ENCODE measurements at regions not wholly inside any gene's neighbourhood (a gene's known extent, or its start where the extent isn't known, plus 50 kb on each side); places are given as distances from the start of the nearest gene placed in this dataset.

DNA sequence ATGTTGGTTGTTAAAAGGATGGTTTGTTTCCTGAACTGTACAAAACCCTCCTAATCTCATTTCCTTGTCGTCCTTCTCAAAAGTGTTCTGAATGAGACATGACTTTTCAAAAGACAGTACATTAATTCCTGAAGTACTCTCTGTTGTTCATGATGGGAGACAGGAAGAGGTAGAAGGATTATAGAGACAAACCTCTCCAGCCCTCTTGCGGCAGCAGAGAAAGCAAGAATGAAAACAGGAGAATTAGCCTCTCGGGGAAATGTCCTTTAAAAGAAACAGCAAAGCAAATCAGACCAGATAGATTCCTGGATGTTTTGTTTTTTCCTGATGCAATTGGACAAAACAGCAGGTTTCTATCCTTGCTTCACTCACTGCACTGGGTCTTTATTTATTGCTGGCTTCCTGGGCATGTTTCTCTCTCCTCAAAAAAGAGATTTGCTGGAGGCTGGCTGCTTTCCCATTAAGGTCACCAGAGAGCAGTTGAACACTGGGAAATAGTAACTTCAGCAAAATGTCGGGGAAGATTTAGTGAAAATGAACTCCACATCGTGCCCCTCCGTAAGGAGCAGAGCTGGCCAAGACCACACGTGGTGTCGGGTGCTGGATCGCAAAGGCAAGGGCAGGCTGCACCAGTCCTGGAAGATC lies 145.8 kb upstream of the SYT6 start:
- Histone ChIP-seq H3K9me3 (ENCODE audit: control insufficient read depth, low read length) (peaks cover 25% of the 10 kb centered on the region), H3K9ac (ENCODE audit: extremely low read depth, low read length, poor library complexity, severe bottlenecking) (no peak overlapping the region), H3K36me3 (ENCODE audit: control insufficient read depth, insufficient read depth, low read length) (no peaks in the 10 kb centered on the region), H3K4me1 (ENCODE audit: control insufficient read depth, insufficient read depth, low read length) (no peaks in the 10 kb centered on the region), H3K27me3 (ENCODE audit: control insufficient read depth, insufficient read depth, low read length, poor library complexity, severe bottlenecking) (peaks cover 7% of the 10 kb centered on the region), H3K4me3 (ENCODE audit: low read length) (no peak overlapping the region), H3K27ac (ENCODE audit: low read depth, low read length) (no peak overlapping the region)
- no peak overlapping the region for H3K27ac Mint-ChIP-seq
- peaks cover 15% of the 10 kb centered on the region for H3K27me3 Mint-ChIP-seq (ENCODE audit: insufficient read depth)
- peaks cover 7% of the 10 kb centered on the region for H3K4me1 Mint-ChIP-seq
- H3K4me3 Mint-ChIP-seq, result no peak overlapping the region
- TF ChIP-seq, protein P1, sequence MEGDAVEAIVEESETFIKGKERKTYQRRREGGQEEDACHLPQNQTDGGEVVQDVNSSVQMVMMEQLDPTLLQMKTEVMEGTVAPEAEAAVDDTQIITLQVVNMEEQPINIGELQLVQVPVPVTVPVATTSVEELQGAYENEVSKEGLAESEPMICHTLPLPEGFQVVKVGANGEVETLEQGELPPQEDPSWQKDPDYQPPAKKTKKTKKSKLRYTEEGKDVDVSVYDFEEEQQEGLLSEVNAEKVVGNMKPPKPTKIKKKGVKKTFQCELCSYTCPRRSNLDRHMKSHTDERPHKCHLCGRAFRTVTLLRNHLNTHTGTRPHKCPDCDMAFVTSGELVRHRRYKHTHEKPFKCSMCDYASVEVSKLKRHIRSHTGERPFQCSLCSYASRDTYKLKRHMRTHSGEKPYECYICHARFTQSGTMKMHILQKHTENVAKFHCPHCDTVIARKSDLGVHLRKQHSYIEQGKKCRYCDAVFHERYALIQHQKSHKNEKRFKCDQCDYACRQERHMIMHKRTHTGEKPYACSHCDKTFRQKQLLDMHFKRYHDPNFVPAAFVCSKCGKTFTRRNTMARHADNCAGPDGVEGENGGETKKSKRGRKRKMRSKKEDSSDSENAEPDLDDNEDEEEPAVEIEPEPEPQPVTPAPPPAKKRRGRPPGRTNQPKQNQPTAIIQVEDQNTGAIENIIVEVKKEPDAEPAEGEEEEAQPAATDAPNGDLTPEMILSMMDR (conservative IDR thresholded peaks at IDR 0.05), result no peak
- peaks cover 29% of the 10 kb centered on the region for H3K9me3 Mint-ChIP-seq
- no peak for DNase-seq
- 93 to 95% methylated on average over 8 to 9 of the region's 9 CpGs for WGBS, 2 experiments (ENCODE audit: insufficient coverage in 1 of 2, insufficient read length in 1 of 2)
- H3K36me3 Mint-ChIP-seq (ENCODE audit: low read depth), result peaks cover 21% of the 10 kb centered on the region

DNA sequence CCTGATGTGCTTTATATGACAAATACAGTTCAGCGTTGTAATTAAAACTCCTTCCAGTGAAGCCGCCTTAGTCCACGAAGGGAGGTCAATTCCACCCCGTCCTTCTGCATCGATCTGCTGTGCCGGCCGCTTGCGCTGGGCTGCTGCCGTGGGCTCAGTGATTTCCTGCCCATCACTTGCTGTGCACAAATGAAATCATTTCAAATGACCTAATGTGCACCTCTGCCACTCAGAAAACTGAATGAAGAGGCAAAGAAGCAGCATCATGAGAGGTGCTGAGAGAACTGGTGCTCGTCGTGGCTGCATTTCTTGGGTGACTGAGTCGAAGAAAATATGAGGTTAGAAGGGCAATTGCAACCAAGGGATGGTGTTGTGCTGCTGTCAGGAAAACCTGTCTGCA lies 144.3 kb upstream of the SYT6 start:
- Histone ChIP-seq H3K27ac (ENCODE audit: low read depth, low read length) (no peak overlapping the region), H3K4me1 (ENCODE audit: control insufficient read depth, insufficient read depth, low read length) (no peaks in the 10 kb centered on the region), H3K4me3 (ENCODE audit: low read length) (no peak overlapping the region), H3K9me3 (ENCODE audit: control insufficient read depth, low read length) (peaks cover 13% of the 10 kb centered on the region), H3K36me3 (ENCODE audit: control insufficient read depth, insufficient read depth, low read length) (no peaks in the 10 kb centered on the region), H3K27me3 (ENCODE audit: control insufficient read depth, insufficient read depth, low read length, poor library complexity, severe bottlenecking) (peaks cover 7% of the 10 kb centered on the region), H3K9ac (ENCODE audit: extremely low read depth, low read length, poor library complexity, severe bottlenecking) (no peak overlapping the region)
- Mint-ChIP-seq H3K36me3 (ENCODE audit: low read depth) (peaks cover 15% of the 10 kb centered on the region), H3K4me3 (no peak overlapping the region), H3K4me1 (peaks cover 7% of the 10 kb centered on the region), H3K27ac (no peak overlapping the region), H3K9me3 (peaks cover 17% of the 10 kb centered on the region), H3K27me3 (ENCODE audit: insufficient read depth) (peaks cover 15% of the 10 kb centered on the region)
- WGBS, 2 experiments (ENCODE audit: insufficient coverage in 1 of 2, insufficient read length in 1 of 2), result 89 to 93% methylated on average over 10 to 12 of the region's 12 CpGs
- DNase-seq, result no peak
- TF ChIP-seq, protein P1 (conservative IDR thresholded peaks at IDR 0.05), result no peak

DNA sequence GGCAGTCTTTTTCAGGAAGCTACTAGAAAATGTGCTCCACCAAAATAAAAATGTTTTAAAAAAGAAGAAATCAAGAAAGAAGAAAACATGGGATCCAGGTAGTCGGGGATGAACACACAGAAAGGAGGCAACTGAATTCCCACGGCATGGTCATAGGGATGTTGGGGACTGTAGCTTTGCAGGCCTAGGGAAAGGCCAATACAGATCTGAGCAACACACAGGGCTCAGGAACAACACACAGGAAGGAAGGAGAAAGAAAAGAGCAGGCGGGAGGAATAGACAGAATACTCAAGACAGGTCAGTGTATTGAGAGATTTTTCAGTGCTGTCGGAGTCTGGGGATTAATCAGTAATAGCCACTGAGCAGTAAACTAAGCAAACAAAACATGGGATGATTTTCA lies 142.7 kb upstream of the SYT6 start:
- peaks cover 4% of the 10 kb centered on the region for H3K9me3 ChIP-seq (ENCODE audit: control insufficient read depth, low read length)
- peaks cover 4% of the 10 kb centered on the region for H3K36me3 Mint-ChIP-seq (ENCODE audit: low read depth)
- TF ChIP-seq, protein P1 (conservative IDR thresholded peaks at IDR 0.05), result no peak
- H3K4me1 Mint-ChIP-seq, result peaks cover 12% of the 10 kb centered on the region
- no peaks in the 10 kb centered on the region for H3K36me3 ChIP-seq (ENCODE audit: control insufficient read depth, insufficient read depth, low read length)
- WGBS, 2 experiments (ENCODE audit: insufficient coverage in 1 of 2, insufficient read length in 1 of 2), result 90 to 94% methylated on average over 4 of the region's 4 CpGs
- no peak overlapping the region for H3K9ac ChIP-seq (ENCODE audit: extremely low read depth, low read length, poor library complexity, severe bottlenecking)
- H3K27ac ChIP-seq (ENCODE audit: low read depth, low read length), result no peak overlapping the region
- H3K27me3 Mint-ChIP-seq (ENCODE audit: insufficient read depth), result peaks cover 21% of the 10 kb centered on the region
- H3K27me3 ChIP-seq (ENCODE audit: control insufficient read depth, insufficient read depth, low read length, poor library complexity, severe bottlenecking), result peaks cover 7% of the 10 kb centered on the region
- H3K4me3 ChIP-seq (ENCODE audit: low read length), result no peak overlapping the region
- H3K9me3 Mint-ChIP-seq, result peaks cover 4% of the 10 kb centered on the region
- H3K4me3 Mint-ChIP-seq, result no peak overlapping the region
- H3K27ac Mint-ChIP-seq, result no peak overlapping the region
- no peak for DNase-seq
- no peaks in the 10 kb centered on the region for H3K4me1 ChIP-seq (ENCODE audit: control insufficient read depth, insufficient read depth, low read length)
